Muscle layer of duodenum (tissue), 2 donors: ENCODE measurements at regions not wholly inside any gene's neighbourhood (a gene's known extent, or its start where the extent isn't known, plus 50 kb on each side); places are given as distances from the start of the nearest gene placed in this dataset.

ENCODE experiments used
- H3K27ac ChIP-seq: one replicate; pipeline ENCODE4 v1.7.0; 2013; ENCODE audit warnings: mild to moderate bottlenecking, low read length
- H3K27me3 ChIP-seq: one replicate; pipeline ENCODE4 v1.7.0; 2013; ENCODE audit warnings: low read depth, mild to moderate bottlenecking, control low read depth, low read length
- H3K36me3 ChIP-seq, 2 donors: one replicate each; pipeline ENCODE4 v1.7.0; 2013; ENCODE audit warnings: low read length in 2 of 2, control low read depth in 1 of 2, mild to moderate bottlenecking in 1 of 2; ENCODE audit not compliant: insufficient read depth in 2 of 2, control insufficient read depth in 1 of 2
- H3K4me1 ChIP-seq, 2 donors: one replicate each; pipeline ENCODE4 v1.7.0; 2013; ENCODE audit warnings: low read length in 2 of 2, mild to moderate bottlenecking in 2 of 2, control low read depth in 1 of 2, moderate library complexity in 1 of 2; ENCODE audit not compliant: insufficient read depth in 2 of 2, control insufficient read depth in 1 of 2
- H3K4me3 ChIP-seq, 2 donors: one replicate each; pipeline ENCODE4 v1.7.0; 2013; ENCODE audit warnings: low read length in 2 of 2, low read depth in 1 of 2, mild to moderate bottlenecking in 1 of 2
- H3K9me3 ChIP-seq, 2 donors: one replicate each; pipeline ENCODE4 v1.7.0; 2013; ENCODE audit warnings: low read length in 2 of 2, control low read depth in 1 of 2, mild to moderate bottlenecking in 1 of 2; ENCODE audit not compliant: control insufficient read depth in 1 of 2
- donor health status: healthy.

DNA sequence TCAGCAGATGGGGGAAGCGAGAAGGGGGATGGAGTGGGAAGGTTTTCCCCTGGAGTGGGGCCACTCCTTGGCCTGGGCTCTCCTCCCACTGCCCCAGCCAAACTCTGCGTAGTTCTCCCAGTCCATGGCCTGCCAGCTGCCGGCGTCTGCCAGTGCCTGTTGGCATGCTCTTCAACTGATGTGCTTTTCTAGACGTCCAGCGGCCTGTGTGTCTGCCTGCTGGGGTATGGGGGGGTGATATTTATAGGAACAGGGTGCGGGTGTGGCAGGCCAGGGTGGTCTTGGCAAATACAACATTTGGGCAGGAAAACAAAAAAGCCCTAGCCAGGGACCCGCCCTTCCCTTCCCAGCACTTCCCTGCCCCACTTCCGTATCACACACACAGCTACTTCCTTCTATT, 786.3 kb upstream of the NOVA1 start:
- Histone ChIP-seq H3K27ac (no peak overlapping the region), H3K27me3 (no peaks in the 10 kb centered on the region), H3K36me3 (no peaks in the 10 kb centered on the region), H3K9me3 (no peaks in the 10 kb centered on the region), H3K4me3 (no peak overlapping the region), H3K4me1 (no peaks in the 10 kb centered on the region)

DNA sequence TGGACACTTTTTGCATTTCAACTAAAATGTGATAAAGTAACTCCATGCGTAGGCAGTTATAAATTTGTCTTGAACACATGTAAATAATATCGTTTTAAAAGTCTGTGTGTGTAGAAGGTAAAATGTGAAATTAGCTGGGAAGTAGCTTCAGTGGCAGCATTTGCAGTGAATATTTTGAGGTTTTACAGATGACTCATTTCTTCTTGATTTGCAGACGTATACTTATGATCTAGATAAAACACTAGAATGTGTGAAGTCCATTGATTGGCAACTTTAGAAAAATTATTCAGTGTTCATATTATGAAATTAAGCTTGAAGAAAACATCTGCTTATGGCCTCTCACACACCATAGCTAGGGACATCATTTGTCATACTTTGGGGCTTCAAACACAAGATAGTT, 788.6 kb upstream of the NOVA1 start:
- no peak overlapping the region for H3K27ac ChIP-seq
- H3K9me3 ChIP-seq, result no peaks in the 10 kb centered on the region
- no peak overlapping the region for H3K4me3 ChIP-seq
- H3K36me3 ChIP-seq, result no peaks in the 10 kb centered on the region
- no peaks in the 10 kb centered on the region for H3K4me1 ChIP-seq
- H3K27me3 ChIP-seq, result no peaks in the 10 kb centered on the region

DNA sequence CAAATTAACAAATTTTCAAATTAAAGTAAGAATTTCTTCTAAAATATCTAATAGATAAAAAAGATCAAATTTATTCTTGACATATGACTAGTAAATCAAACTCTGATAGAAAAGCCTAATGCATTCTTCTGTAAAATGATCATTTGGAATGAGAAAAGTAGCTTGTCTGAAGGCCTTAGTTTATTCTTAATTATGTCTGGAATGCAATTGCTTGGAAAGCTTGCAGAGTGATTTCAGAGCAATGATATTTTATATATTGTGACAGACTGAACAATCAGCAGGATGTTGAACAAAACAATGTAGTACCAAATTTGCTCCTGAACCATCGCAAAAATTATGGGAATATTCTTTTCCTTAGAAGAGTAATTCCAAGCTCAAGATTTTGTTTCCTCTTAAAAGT, 789.6 kb upstream of the NOVA1 start:
- H3K9me3 ChIP-seq, result no peaks in the 10 kb centered on the region
- no peak overlapping the region for H3K27ac ChIP-seq
- H3K27me3 ChIP-seq, result no peaks in the 10 kb centered on the region
- H3K4me3 ChIP-seq, result no peak overlapping the region
- no peaks in the 10 kb centered on the region for H3K4me1 ChIP-seq
- no peaks in the 10 kb centered on the region for H3K36me3 ChIP-seq

DNA sequence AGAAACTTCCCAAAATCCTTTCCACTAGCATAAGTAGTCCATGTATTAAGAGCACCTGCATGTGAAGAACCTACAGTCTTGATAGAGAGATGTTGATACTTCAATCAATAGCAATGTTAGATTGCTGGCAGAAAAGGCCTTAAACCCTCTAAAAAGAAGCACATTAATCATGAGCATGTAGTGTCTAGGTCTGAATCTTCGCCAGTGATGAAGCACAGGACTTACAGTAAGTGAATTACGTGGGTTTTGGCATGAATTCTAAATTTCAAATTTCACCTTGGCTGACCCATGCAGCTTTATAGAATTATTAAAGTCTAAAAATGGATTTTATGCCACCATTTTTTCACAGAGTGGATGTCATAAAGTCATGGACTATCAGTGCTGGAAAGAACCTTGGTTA, 791.6 kb upstream of the NOVA1 start:
- Histone ChIP-seq H3K27me3 (no peaks in the 10 kb centered on the region), H3K27ac (no peak overlapping the region), H3K4me1 (no peaks in the 10 kb centered on the region), H3K4me3 (no peak overlapping the region), H3K36me3 (no peaks in the 10 kb centered on the region), H3K9me3 (no peaks in the 10 kb centered on the region)

DNA sequence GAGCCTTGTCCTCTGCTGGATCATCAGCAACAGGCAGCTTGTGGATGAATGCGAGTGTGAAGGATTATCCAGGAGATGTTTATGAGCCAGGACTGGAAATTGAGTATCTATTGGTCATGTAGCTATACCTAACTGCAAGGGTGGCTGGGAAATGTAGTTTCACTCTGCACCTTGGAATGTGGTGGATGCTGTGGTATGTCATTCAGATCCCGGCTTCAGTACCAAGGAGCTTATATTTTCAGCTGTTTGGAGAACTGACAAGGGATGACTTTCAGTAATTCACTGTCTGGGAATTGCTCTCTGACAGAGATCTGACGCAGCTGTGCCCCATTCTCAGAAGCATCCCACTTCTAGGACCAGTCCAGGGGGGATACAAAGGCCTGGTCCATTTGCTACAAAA, 792.3 kb upstream of the NOVA1 start:
- H3K27me3 ChIP-seq, result no peaks in the 10 kb centered on the region
- no peaks in the 10 kb centered on the region for H3K36me3 ChIP-seq

DNA sequence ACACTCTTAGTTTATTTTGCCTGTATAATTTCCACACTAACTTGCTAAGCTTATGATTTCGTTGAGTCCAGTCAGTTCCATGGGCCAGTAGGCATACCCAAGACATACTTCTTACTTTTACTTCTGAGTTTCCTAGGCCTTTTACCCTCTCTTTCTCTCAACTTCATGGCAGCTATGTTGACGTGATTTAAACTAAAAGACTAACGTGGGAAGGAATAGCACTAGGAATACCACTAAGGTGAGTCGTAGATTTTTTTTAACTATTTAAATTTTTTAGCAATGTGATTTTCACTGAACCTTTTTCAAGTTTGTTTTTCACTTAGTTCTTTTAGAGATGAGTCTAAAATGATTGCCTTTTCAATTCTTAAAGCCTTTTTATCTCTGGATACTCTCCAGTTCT, 793.5 kb upstream of the NOVA1 start:
- H3K36me3 ChIP-seq, result no peaks in the 10 kb centered on the region
- H3K27me3 ChIP-seq, result no peaks in the 10 kb centered on the region
- H3K4me1 ChIP-seq, result no peaks in the 10 kb centered on the region
- no peak overlapping the region for H3K27ac ChIP-seq
- no peak overlapping the region for H3K4me3 ChIP-seq
- no peaks in the 10 kb centered on the region for H3K9me3 ChIP-seq

More for the DNA sequence above, 792.3 kb upstream of the NOVA1 start:
- Histone ChIP-seq H3K4me3 (no peak overlapping the region), H3K9me3 (no peaks in the 10 kb centered on the region), H3K4me1 (no peaks in the 10 kb centered on the region), H3K27ac (no peak overlapping the region)

DNA sequence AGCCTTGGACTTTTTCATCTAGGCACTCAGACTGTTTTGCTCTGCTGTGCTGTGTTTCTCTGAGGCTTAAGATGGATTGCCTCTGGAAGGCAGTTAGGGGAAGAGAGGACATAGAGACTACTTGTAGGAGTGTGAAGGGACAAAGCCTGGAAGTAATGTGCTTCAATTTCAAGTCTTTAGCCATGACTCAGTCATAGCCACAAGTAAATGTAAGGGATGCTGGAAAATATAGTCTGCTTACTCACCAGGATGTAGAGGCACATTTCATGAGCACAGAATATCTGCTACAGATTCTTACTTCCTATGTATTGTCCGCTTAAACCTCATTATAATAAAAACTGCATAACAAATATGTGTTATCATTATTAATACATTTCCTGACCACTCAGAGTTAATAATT, 794.3 kb upstream of the NOVA1 start:
- Histone ChIP-seq H3K4me1 (no peaks in the 10 kb centered on the region), H3K4me3 (no peak overlapping the region), H3K9me3 (no peaks in the 10 kb centered on the region)

DNA sequence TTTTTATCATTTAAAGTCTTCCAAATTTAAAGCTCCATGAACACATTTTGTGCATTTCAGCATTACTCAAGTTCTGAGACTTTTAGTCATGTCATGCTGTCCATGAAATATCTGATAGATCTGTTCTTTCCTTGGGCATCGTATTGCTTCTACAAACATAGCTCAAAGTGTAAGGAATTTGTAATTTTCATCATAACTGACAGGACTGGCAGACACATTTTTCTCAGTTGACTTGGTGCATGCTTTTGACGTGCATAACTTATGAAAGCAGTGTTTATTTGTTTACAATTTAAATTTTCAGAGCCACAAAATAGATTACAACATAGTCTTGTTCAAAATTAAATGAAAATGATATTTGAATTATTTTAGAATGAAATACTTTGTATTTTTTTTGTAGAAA, 812.1 kb upstream of the NOVA1 start:
- no peaks in the 10 kb centered on the region for H3K27me3 ChIP-seq
- H3K9me3 ChIP-seq, result no peaks in the 10 kb centered on the region
- H3K4me3 ChIP-seq, result no peak overlapping the region
- H3K4me1 ChIP-seq, result no peaks in the 10 kb centered on the region
- no peak overlapping the region for H3K27ac ChIP-seq
- H3K36me3 ChIP-seq, result no peaks in the 10 kb centered on the region

More for the DNA sequence above, 794.3 kb upstream of the NOVA1 start:
- Histone ChIP-seq H3K27me3 (no peaks in the 10 kb centered on the region), H3K27ac (no peak overlapping the region), H3K36me3 (no peaks in the 10 kb centered on the region)

DNA sequence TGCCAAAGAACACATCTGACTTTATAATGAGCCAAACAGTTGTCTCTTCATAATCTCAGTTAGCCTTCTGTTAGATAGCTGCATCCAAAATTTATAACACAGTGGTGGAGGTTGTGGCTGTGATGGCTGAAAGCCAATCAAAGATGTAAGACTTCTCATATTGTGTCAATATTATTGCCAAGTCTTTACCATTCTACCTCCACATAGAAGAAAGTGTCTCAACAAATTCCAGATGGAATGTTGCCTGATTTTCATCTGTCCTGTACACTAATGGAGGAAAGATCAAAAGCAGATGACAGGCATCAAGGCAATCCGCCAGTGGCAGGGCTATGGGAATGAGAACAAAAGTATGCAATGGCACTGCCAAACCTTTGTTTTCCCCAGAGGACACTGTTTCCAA, 813.1 kb upstream of the NOVA1 start:
- Histone ChIP-seq H3K9me3 (no peaks in the 10 kb centered on the region), H3K36me3 (no peaks in the 10 kb centered on the region), H3K4me3 (no peak overlapping the region), H3K27ac (no peak overlapping the region), H3K4me1 (no peaks in the 10 kb centered on the region), H3K27me3 (no peaks in the 10 kb centered on the region)

DNA sequence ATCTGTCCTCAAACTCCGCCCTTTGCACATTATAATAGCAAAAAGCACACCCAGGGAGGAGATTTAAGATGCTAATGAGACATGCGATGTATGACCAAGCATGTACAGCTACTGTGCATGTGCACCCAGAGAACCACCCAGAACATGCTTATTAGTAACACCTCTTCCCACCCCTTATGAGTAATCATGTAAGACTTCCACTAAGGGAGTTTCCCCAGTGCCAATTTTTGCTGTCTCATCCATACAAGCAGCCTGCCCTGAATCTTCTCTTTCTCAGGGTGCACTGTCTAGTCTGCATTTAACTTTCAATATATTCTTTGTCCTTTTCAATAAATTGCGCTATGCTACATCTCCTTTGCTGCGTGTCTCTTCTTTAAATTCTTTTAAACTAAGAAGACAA, 830.0 kb upstream of the NOVA1 start:
- Histone ChIP-seq H3K27ac (no peak overlapping the region), H3K36me3 (no peaks in the 10 kb centered on the region), H3K4me1 (no peaks in the 10 kb centered on the region), H3K9me3 (no peaks in the 10 kb centered on the region), H3K27me3 (no peaks in the 10 kb centered on the region), H3K4me3 (no peak overlapping the region)

DNA sequence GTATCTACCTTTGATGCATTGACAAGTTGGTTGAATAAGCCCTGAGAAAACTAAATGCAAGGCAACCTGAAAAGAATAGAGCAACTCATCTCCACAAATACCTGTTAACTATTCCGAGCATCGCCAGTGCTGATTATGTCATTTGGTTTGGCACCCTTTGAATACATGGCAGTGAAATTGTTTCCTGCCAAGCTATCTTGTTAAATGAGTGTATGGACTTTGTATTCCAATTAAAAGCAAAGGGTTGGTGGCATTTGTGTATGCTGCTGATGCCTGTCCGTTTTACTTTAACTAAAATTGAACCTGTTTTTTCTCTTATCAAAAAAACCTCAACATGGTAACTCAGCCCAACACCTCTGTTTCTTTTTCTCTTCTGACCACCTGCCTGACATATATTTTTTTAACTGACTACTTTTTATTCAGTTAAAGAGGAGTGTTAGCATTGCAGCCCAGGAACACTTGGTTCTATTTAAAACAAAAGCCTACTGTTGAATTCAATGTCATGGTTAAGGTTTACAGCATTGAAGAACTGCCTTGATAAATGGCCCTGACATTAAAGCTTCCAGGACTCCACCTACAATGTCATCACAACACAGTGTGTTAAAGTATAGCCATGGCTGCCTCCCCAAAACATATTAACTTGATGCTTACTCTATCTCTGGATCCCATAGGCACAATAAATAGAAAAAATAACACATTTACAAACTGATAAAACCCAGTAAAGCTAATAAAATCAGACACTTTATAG, 838.3 kb upstream of the NOVA1 start:
- Histone ChIP-seq H3K27ac (no peak overlapping the region), H3K4me1 (peaks cover 0 to 4% of the 10 kb centered on the region in 2 donors), H3K36me3 (no peaks in the 10 kb centered on the region), H3K9me3 (no peaks in the 10 kb centered on the region), H3K27me3 (no peaks in the 10 kb centered on the region), H3K4me3 (no peak overlapping the region)

DNA sequence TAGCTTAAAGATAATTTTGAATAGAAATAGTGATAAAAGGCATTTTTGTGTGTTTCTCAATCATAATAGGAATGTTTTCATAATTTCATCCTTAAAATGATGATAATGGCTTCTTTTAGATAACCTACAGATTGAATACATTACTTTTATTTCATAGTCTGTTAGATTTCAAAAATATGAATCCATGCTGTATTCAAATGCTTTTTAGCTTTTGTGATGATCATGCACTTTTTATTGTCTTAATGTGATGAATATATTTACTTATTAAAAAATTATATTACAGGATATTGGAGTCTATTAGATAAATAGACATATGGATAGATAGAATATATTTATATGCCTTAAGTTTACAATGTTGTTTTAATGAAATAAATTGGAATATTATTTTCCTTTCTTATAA, 886.8 kb upstream of the NOVA1 start:
- Histone ChIP-seq H3K4me1 (no peaks in the 10 kb centered on the region), H3K9me3 (no peaks in the 10 kb centered on the region), H3K4me3 (no peak overlapping the region), H3K36me3 (no peaks in the 10 kb centered on the region), H3K27me3 (no peaks in the 10 kb centered on the region), H3K27ac (no peak overlapping the region)
